ENCODE measurements at regions not wholly inside any gene's neighbourhood (a gene's known extent, or its start where the extent isn't known, plus 50 kb on each side); places are given as distances from the start of the nearest gene placed in this dataset.

DNA sequence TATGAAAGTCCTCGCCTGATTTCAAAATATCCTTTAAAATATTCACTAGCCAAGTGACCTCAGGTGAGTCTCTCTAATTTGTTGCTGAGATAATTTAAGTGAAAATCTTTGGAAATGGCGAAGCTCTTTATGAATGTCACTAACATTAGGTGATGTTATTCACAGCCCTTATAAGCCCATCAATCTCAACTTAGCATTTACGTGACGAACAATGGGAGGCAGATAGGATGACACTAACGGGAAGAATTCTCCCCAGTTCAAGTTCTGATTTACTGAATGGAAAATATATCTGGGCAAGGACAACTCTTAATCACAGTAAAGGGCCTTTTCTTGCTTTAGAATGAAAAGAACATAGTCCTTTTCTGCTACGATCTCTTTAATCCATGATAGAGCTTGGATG lies 378.7 kb downstream of the LIG4 start:
- intact Hi-C loops (cut with micrococcal nuclease): no loop called here

DNA sequence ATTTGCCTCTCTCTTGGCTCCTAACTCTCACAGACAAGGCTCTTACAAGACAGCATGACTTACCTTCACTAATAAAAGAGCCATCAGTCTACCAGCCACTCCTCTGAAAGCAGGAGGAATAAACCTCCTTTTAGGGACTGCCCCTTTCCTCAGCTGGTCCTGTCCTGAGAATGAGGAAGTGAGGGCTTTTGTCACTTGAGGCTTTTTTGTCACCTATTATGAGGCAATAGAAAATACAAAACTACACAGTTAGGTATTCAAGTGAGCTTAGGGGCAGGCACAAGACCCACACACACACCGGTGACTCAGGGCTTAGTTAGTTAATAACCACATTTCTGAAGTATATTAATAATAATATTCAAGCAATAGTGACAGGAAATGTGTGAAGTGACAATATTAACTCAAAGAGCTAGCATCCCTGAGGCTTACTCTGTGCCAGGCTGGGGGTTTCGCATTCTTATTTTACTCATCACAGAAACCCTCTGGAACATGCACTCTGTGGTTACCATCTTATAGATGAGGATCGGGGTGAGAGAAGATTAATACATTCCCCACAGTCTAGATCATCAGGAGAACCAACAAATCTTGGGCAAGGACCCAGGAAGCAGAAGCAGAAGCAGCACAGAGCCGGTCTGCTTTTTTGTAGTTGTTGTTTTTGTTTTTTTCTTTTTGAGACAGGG lies 379.9 kb downstream of the LIG4 start:
- Histone ChIP-seq H3K9me3 (replicated peaks) (no peaks in the 10 kb centered on the region), H3K4me1 (no peaks in the 10 kb centered on the region), H3K27ac (replicated peaks) (no peak overlapping the region), H3K4me3 (no peak overlapping the region), H3K27me3 (ENCODE audit: low read depth) (peaks cover 5% of the 10 kb centered on the region), H3K36me3 (no peaks in the 10 kb centered on the region)
- DNase-seq: no peak
- TF ChIP-seq, protein P1, sequence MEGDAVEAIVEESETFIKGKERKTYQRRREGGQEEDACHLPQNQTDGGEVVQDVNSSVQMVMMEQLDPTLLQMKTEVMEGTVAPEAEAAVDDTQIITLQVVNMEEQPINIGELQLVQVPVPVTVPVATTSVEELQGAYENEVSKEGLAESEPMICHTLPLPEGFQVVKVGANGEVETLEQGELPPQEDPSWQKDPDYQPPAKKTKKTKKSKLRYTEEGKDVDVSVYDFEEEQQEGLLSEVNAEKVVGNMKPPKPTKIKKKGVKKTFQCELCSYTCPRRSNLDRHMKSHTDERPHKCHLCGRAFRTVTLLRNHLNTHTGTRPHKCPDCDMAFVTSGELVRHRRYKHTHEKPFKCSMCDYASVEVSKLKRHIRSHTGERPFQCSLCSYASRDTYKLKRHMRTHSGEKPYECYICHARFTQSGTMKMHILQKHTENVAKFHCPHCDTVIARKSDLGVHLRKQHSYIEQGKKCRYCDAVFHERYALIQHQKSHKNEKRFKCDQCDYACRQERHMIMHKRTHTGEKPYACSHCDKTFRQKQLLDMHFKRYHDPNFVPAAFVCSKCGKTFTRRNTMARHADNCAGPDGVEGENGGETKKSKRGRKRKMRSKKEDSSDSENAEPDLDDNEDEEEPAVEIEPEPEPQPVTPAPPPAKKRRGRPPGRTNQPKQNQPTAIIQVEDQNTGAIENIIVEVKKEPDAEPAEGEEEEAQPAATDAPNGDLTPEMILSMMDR (IDR thresholded peaks at IDR 0.05; ENCODE audit: borderline replicate concordance): no peak
- intact Hi-C loops (cut with micrococcal nuclease): no loop called here

More for the DNA sequence above, 378.7 kb downstream of the LIG4 start:
- TF ChIP-seq, protein P1 (IDR thresholded peaks at IDR 0.05; ENCODE audit: borderline replicate concordance): no peak
- no peak for DNase-seq
- Histone ChIP-seq H3K4me3 (no peak overlapping the region), H3K9me3 (replicated peaks) (no peaks in the 10 kb centered on the region), H3K27me3 (ENCODE audit: low read depth) (peaks cover 5% of the 10 kb centered on the region), H3K36me3 (no peaks in the 10 kb centered on the region), H3K27ac (replicated peaks) (no peak overlapping the region), H3K4me1 (no peaks in the 10 kb centered on the region)

DNA sequence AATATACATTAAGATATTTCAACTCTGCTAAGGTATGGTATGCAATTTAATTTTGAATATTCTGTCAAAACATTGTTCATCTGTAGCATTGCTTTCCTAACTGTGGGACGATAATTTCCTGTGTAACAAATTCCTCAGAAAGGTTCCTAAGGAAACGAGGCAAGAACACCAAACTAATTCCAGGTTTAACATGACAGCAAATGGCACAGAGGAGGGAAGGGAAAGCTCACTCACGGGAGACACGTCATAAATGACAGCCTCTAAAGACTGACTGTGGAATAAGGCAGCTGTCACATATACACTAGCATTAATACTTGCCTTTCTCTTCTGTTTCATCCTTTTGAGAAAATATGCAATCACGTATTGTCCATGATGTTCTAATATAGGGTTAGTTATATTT lies 380.6 kb downstream of the LIG4 start:
- no peaks in the 10 kb centered on the region for H3K9me3 ChIP-seq (replicated peaks)
- peaks cover 5% of the 10 kb centered on the region for H3K27me3 ChIP-seq (ENCODE audit: low read depth)
- no peaks in the 10 kb centered on the region for H3K4me1 ChIP-seq
- no peaks in the 10 kb centered on the region for H3K36me3 ChIP-seq
- intact Hi-C loops (cut with micrococcal nuclease): no loop called here
- no peak for DNase-seq
- TF ChIP-seq, protein P1 (IDR thresholded peaks at IDR 0.05; ENCODE audit: borderline replicate concordance): no peak
- no peak overlapping the region for H3K27ac ChIP-seq (replicated peaks)
- no peak overlapping the region for H3K4me3 ChIP-seq

DNA sequence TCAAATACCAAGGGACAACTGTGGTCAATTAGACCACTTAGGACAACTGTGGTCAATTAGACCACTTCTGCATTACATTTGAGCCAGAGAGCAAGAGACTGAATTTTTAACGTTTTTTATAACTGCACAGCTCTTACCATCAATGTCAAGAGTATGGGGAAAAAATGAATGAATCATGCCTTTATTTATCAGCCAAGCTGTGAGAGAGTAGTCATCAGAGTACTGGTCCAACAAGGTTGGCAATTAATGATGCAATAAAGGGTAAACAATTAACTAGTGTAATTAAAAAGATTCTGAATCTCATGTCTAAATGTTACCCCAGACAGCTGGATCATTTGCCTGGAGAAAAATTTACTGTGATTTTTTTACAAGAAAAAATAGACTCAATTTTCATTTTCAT lies 381.1 kb downstream of the LIG4 start:
- H3K9me3 ChIP-seq (replicated peaks): no peaks in the 10 kb centered on the region
- H3K4me1 ChIP-seq: no peaks in the 10 kb centered on the region
- H3K36me3 ChIP-seq: no peaks in the 10 kb centered on the region
- no peak overlapping the region for H3K27ac ChIP-seq (replicated peaks)
- no peak for DNase-seq
- peaks cover 5% of the 10 kb centered on the region for H3K27me3 ChIP-seq (ENCODE audit: low read depth)
- intact Hi-C loops (cut with micrococcal nuclease): no loop called here
- TF ChIP-seq, protein P1 (IDR thresholded peaks at IDR 0.05; ENCODE audit: borderline replicate concordance): no peak
- no peak overlapping the region for H3K4me3 ChIP-seq

DNA sequence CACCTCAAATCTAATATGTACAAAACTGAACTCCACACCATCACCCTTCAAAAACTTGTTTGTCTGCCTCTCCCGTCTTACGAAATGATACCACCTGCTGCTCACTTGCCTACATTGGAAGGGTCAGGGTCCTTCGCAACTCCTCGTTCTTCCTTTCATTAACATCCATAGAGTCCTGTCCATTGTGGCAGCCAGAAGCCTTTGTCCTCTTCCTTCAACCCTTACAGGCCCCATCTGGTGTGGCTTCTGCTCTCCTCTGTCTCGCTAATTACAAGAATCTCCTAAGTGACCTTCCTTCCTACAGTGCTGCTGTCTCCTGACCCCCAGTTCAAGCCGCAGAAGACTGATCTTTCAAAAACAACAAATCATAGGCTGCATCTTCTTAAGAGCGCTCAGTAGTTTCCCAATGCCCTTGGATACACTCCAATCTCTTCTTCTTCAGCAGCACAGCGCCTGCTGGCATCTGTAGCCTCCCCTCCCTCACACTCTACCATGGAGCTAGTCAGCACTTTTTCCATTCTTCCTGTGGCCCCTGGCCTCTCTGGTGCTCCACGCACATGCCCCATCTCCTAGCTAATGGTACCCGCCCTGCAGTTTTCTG lies 382.7 kb downstream of the LIG4 start:
- peaks cover 5% of the 10 kb centered on the region for H3K27me3 ChIP-seq (ENCODE audit: low read depth)
- no peak overlapping the region for H3K4me3 ChIP-seq
- H3K4me1 ChIP-seq: no peaks in the 10 kb centered on the region
- H3K36me3 ChIP-seq: no peaks in the 10 kb centered on the region
- no peak overlapping the region for H3K27ac ChIP-seq (replicated peaks)
- intact Hi-C loops (cut with micrococcal nuclease): no loop called here
- no peaks in the 10 kb centered on the region for H3K9me3 ChIP-seq (replicated peaks)
- no peak for DNase-seq
- TF ChIP-seq, protein P1 (IDR thresholded peaks at IDR 0.05; ENCODE audit: borderline replicate concordance): no peak

Data from left ventricle myocardium inferior (tissue), 1 donor.